Breast epithelium (tissue), 4 donors: ENCODE measurements at regions not wholly inside any gene's neighbourhood (a gene's known extent, or its start where the extent isn't known, plus 50 kb on each side); places are given as distances from the start of the nearest gene placed in this dataset.
"Not testable (repeated sequence)": the region's sequence is repeated elsewhere in the genome, so short reads cannot be mapped to it uniquely, and the experiment has no call there.

ENCODE experiments used
- DNase-seq, 2 donors: peaks; one replicate each; pipeline ENCODE4 v3.0.0-alpha.2; 2019; ENCODE audit warnings: low spot score in 2 of 2
- H3K27ac ChIP-seq, 2 donors: fragments of 200-600 bp; sonication (generic) in 1 of 2; one replicate each; pipeline ENCODE4 v1.5.1; 2016 to 2019; ENCODE audit warnings: mild to moderate bottlenecking in 1 of 2
- H3K27me3 ChIP-seq, 2 donors: fragments of 200-600 bp; sonication (generic) in 1 of 2; one replicate each; pipeline versions ENCODE4 v1.5.1 to v1.6.0; 2017 to 2019; ENCODE audit warnings: control low read depth in 1 of 2, mild to moderate bottlenecking in 1 of 2
- H3K36me3 ChIP-seq: fragments of 200-600 bp; one replicate; pipeline ENCODE4 v1.5.1; 2019
- H3K4me1 ChIP-seq, 2 donors: fragments of 200-600 bp; sonication (generic); one replicate each; pipeline ENCODE4 v1.5.1; 2016 to 2019; ENCODE audit warnings: control low read depth in 1 of 2
- H3K4me3 ChIP-seq, 3 donors: fragments of 200-600 bp; sonication (generic); 1 replicate in 2 of 3; 2 replicates in 1 of 3; pipeline ENCODE4 v1.5.1; 2016 to 2019; ENCODE audit warnings: mild to moderate bottlenecking in 3 of 3, moderate library complexity in 2 of 3
- H3K9me3 ChIP-seq, 2 donors: fragments of 200-600 bp; sonication (generic) in 1 of 2; one replicate each; pipeline ENCODE4 v1.5.1; 2016 to 2019; ENCODE audit warnings: control low read depth in 1 of 2
- POLR2A ChIP-seq: fragments of 450-650 bp; IDR thresholded peaks from one replicate; pipeline ENCODE4 v1.6.1; 2016; ENCODE audit warnings: antibody characterized with exemption, mild to moderate bottlenecking, moderate library complexity
- POLR2AphosphoS5 ChIP-seq, 3 donors: sonication (generic); formaldehyde crosslinking; IDR thresholded peaks; one replicate each; pipeline ENCODE4 v1.6.1; 2017; ENCODE audit warnings: antibody characterized with exemption in 3 of 3
- intact Hi-C: fragments of 100-400 bp; cut with DNase I; formaldehyde crosslinking; loops from one replicate; pipeline ENCODE4 v1.15.1; 2023; ENCODE audit warnings: low total_unique reads
- TF ChIP-seq, protein P1 (sequence below), 3 donors: fragments of 450-650 bp; IDR thresholded peaks; one replicate each; pipeline ENCODE4 v1.5.1; 2016 to 2017; ENCODE audit warnings: antibody characterized with exemption in 3 of 3, mild to moderate bottlenecking in 3 of 3, moderate library complexity in 3 of 3

DNA sequence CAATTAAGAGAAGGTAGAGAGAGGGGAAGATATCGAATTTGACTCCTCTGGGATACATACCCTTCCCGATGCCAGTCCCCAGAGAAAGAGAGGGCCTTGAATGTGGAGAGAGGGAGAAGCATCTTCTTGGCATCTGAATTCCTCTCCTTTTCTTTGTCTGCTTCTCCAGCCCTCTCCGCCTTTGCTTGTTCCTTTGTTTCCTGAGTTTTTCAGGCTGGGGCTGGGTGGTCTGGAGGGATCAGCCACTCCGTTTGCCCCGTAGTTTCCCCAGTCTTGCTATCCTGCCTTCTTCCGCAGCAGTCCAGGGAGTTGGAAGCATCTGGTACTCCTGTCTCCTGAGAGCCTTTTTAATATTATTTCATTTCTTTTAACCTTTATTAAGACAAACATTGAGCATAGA, 107.1 kb upstream of the CADM1 start:
- no peaks in the 10 kb centered on the region for H3K27me3 ChIP-seq
- no peak for DNase-seq
- intact Hi-C loops: no loop called here
- TF ChIP-seq POLR2AphosphoS5 (IDR thresholded peaks at IDR 0.05) (no peak), POLR2A (no peak)
- TF ChIP-seq, protein P1, sequence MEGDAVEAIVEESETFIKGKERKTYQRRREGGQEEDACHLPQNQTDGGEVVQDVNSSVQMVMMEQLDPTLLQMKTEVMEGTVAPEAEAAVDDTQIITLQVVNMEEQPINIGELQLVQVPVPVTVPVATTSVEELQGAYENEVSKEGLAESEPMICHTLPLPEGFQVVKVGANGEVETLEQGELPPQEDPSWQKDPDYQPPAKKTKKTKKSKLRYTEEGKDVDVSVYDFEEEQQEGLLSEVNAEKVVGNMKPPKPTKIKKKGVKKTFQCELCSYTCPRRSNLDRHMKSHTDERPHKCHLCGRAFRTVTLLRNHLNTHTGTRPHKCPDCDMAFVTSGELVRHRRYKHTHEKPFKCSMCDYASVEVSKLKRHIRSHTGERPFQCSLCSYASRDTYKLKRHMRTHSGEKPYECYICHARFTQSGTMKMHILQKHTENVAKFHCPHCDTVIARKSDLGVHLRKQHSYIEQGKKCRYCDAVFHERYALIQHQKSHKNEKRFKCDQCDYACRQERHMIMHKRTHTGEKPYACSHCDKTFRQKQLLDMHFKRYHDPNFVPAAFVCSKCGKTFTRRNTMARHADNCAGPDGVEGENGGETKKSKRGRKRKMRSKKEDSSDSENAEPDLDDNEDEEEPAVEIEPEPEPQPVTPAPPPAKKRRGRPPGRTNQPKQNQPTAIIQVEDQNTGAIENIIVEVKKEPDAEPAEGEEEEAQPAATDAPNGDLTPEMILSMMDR (IDR thresholded peaks at IDR 0.05): no peak
- H3K4me3 ChIP-seq: no peak overlapping the region
- no peak overlapping the region for H3K27ac ChIP-seq
- H3K9me3 ChIP-seq: no peaks in the 10 kb centered on the region
- no peaks in the 10 kb centered on the region for H3K36me3 ChIP-seq
- peaks cover 0 to 3% of the 10 kb centered on the region in 2 donors for H3K4me1 ChIP-seq

DNA sequence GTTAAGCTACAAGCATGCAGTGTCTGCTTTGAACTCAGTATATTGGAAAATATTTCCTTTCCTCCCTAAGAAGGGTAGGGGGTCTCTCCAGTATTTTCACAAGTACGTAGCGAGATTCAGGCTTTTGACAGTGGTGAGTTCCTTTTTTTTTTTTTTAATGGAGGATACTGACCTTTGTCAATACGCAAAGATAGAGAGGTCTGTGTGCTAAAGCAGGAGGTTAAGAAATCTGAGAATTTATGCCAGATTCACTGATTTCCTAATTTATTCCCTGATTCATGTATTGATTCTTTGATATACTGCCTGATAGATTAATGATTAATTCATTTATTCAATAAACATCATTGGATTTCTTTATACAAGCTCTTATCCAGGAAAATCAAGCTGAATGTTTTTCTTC, 106.7 kb upstream of the CADM1 start:
- no peaks in the 10 kb centered on the region for H3K36me3 ChIP-seq
- H3K27me3 ChIP-seq: no peaks in the 10 kb centered on the region
- H3K4me1 ChIP-seq: peaks cover 0 to 3% of the 10 kb centered on the region in 2 donors
- TF ChIP-seq POLR2A: no peak
- TF ChIP-seq, protein P1 (IDR thresholded peaks at IDR 0.05): no peak
- no peak for TF ChIP-seq POLR2AphosphoS5 (IDR thresholded peaks at IDR 0.05)
- no peaks in the 10 kb centered on the region for H3K9me3 ChIP-seq
- no peak overlapping the region for H3K4me3 ChIP-seq
- H3K27ac ChIP-seq: no peak overlapping the region
- intact Hi-C loops: no loop called here
- DNase-seq: no peak

DNA sequence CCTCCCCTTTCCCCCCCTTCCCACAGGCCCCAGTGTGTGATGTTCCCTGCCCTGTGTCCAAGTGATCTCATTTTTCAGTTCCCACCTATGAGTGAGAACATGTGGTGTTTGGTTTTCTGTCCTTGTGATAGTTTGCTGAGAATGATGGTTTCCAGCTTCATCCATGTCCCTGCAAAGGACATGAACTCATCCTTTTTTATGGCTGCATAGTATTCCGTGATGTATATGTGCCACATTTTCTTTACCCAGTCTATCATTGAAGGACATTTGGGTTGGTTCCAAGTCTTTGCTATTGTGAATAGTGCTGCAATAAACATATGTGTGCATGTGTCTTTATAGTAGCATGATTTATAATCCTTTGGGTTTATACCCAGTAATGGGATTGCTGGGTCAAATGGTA, 106.0 kb upstream of the CADM1 start:
- intact Hi-C loops, DNase-seq, H3K4me1 ChIP-seq, H3K9me3 ChIP-seq, H3K27ac ChIP-seq, H3K36me3 ChIP-seq, H3K4me3 ChIP-seq, H3K27me3 ChIP-seq: not testable (repeated sequence)

DNA sequence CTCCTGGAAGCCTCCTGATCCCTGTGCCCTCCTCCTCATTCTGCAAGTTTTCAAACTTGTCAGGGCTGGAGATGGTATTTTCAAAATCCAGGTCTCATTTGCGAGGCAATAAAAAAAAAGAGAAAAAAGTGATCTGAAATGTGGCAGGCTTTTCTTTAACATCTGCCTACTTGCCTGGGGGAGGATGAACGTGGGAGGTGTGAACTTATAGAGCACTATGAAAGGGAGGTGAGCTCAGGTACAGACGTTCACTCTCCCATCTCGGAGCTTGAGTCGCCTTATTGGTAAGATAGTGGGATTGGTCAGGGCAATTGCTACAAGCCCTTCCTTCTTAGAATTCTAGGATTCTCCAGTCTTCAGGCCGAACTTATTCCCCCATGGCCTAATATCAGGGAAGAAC, 104.8 kb upstream of the CADM1 start:
- H3K9me3 ChIP-seq: no peaks in the 10 kb centered on the region
- no peak for DNase-seq
- no peaks in the 10 kb centered on the region for H3K27me3 ChIP-seq
- H3K36me3 ChIP-seq: no peaks in the 10 kb centered on the region
- H3K27ac ChIP-seq: no peak overlapping the region
- intact Hi-C loops: no loop called here
- peaks cover 0 to 3% of the 10 kb centered on the region in 2 donors for H3K4me1 ChIP-seq
- no peak overlapping the region for H3K4me3 ChIP-seq
- TF ChIP-seq, protein P1 (IDR thresholded peaks at IDR 0.05): no peak
- TF ChIP-seq POLR2A (no peak), POLR2AphosphoS5 (IDR thresholded peaks at IDR 0.05) (no peak)

DNA sequence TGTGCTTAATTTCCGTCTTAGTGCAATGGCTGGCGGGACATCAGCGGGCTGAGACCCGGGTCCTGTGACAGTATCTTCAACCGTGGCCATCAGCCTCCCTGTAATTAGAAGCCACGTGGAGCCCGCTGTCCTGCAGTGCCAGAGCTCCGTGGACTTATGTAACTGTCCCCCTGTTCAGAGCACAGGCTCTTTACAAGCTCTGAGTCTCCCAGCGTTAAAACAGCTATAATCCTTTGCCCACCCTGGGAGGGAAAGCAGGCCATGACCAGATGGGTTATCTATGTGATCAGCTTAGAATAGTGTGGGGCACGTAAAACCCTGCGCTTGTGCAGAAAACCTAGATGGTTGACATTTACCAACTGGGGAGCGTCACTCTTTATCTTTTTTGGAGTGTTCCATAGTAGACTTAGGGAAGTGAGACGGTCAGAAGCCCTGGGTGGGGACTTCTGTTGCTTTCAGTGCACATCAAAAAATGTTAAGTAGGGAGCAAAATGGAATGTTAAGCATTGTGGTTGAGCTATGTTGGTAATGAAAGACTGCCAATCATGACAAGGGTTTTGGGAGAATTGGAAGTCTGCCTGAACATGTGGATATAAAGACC, 103.5 kb upstream of the CADM1 start:
- no peak for DNase-seq
- TF ChIP-seq, protein P1 (IDR thresholded peaks at IDR 0.05): no peak
- no peak for TF ChIP-seq POLR2AphosphoS5 (IDR thresholded peaks at IDR 0.05)
- H3K36me3 ChIP-seq: no peaks in the 10 kb centered on the region
- no peaks in the 10 kb centered on the region for H3K27me3 ChIP-seq
- H3K4me1 ChIP-seq: peaks cover 0 to 3% of the 10 kb centered on the region in 2 donors
- no peak overlapping the region for H3K27ac ChIP-seq
- H3K9me3 ChIP-seq: no peaks in the 10 kb centered on the region
- no peak overlapping the region for H3K4me3 ChIP-seq
- intact Hi-C loops: no loop called here
